Gastrocnemius medialis (tissue), 4 donors: ENCODE measurements at regions not wholly inside any gene's neighbourhood (a gene's known extent, or its start where the extent isn't known, plus 50 kb on each side); places are given as distances from the start of the nearest gene placed in this dataset.

Experiments used
- CTCF ChIP-seq, 5 experiments: fragments of 450-650 bp in 3 of 5; fragments of 200-600 bp in 2 of 5; sonication (generic) in 2 of 5; IDR thresholded peaks in 4 of 5; conservative IDR thresholded peaks in 1 of 5; 1 replicate in 4 of 5; 2 replicates in 1 of 5; pipeline ENCODE4 v1.5.1; 2016 to 2019; ENCODE audit warnings: antibody characterized with exemption in 5 of 5, mild to moderate bottlenecking in 3 of 5, moderate library complexity in 3 of 5
- POLR2A ChIP-seq, 2 donors: fragments of 450-650 bp; IDR thresholded peaks; one replicate each; pipeline ENCODE4 v1.6.1; 2017; ENCODE audit warnings: antibody characterized with exemption in 2 of 2, mild to moderate bottlenecking in 2 of 2, moderate library complexity in 2 of 2

- no peak for TF ChIP-seq CTCF (IDR thresholded peaks at IDR 0.05 in 4 of 5, conservative IDR thresholded peaks at IDR 0.05 in 1 of 5)
- no peak for TF ChIP-seq POLR2A (IDR thresholded peaks at IDR 0.05)
Observed at GRCh38 chr18:27621236-27621890, 436.3 kb upstream of the CHST9 start.
